Epithelial cell of esophagus (primary cell): ENCODE measurements at regions not wholly inside any gene's neighbourhood (a gene's known extent, or its start where the extent isn't known, plus 50 kb on each side); places are given as distances from the start of the nearest gene placed in this dataset.
"Not testable (repeated sequence)": the region's sequence is repeated elsewhere in the genome, so short reads cannot be mapped to it uniquely, and the experiment has no call there.

Experiments used
- DNase-seq: peaks from one replicate; pipeline ENCODE4 v3.0.0; 2010; ENCODE audit warnings: low read depth
- H3K4me3 ChIP-seq: 2 replicates; pipeline ENCODE4 v1.5.1; 2011; ENCODE audit warnings: mild to moderate bottlenecking, low read length, control low read depth
- TF ChIP-seq, protein P1 (sequence below): IDR thresholded peaks from 2 replicates; pipeline ENCODE4 v1.5.1; 2011; ENCODE audit warnings: low read depth, mild to moderate bottlenecking, low read length, control low read depth, inconsistent platforms; ENCODE audit not compliant: insufficient read depth; ENCODE audit errors: missing control alignments

DNA sequence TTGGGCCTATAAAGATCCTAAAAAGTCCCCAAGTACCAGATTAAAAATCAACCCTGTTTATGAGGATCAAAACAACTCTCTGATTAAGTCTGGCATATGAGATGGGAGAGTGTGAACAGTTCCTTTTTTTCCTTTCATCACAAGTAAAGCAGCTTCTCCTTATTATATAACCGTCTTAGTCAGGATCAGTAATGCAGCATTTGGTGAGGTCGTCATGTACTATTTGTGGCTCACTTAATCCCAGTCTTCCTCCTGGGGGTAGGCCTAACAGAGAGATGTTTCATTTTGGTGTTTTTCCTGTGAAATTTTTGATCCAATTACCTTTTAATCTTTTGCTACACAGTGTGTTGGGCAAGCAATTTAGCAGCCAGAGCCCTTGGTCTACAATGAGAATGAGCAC is 333.1 kb upstream of the KCNMB2 start:
- no peak overlapping the region for H3K4me3 ChIP-seq
- peak; percentile 24 for DNase-seq
- TF ChIP-seq, protein P1, sequence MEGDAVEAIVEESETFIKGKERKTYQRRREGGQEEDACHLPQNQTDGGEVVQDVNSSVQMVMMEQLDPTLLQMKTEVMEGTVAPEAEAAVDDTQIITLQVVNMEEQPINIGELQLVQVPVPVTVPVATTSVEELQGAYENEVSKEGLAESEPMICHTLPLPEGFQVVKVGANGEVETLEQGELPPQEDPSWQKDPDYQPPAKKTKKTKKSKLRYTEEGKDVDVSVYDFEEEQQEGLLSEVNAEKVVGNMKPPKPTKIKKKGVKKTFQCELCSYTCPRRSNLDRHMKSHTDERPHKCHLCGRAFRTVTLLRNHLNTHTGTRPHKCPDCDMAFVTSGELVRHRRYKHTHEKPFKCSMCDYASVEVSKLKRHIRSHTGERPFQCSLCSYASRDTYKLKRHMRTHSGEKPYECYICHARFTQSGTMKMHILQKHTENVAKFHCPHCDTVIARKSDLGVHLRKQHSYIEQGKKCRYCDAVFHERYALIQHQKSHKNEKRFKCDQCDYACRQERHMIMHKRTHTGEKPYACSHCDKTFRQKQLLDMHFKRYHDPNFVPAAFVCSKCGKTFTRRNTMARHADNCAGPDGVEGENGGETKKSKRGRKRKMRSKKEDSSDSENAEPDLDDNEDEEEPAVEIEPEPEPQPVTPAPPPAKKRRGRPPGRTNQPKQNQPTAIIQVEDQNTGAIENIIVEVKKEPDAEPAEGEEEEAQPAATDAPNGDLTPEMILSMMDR, result no peak

DNA sequence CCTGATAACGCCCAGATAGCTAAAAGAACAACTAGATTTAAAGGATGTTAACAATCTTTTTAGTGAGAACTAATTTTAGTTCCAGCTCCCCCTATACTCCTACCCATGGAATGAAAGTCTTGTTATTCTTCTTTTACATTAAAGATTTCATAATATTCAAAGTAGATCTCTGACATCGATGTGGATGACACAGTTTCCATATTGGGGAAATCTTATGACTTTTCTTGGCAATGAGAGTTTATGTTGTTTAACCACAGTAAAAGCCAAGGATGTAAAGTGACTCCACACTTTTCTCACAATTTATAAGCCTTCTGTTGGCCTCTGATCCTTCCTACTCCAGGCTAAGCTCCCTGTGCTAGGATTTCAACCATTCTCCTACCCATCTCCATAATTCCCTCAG is 332.6 kb upstream of the KCNMB2 start:
- TF ChIP-seq, protein P1, result no peak
- DNase-seq, result no peak

DNA sequence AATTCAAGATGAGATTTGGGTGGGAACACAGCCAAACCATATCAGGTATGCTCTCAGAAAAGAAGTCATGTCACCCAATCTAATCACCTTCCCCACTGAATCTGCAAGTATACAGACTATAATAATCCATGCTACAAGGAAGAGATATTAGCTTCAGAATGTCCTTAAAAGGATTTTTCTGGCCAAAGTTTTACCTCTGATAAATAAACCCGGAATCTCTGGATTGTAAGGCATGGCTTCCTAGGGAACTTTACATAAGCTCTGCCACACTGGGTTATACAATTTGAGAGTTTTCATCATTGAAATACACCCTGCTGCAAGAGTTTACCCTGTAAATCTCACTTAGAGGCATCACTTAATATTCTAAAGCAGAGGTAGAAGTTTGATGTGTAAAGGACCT is 330.5 kb upstream of the KCNMB2 start:
- no peak overlapping the region for H3K4me3 ChIP-seq
- no peak for DNase-seq
- TF ChIP-seq, protein P1, result no peak

More for the DNA sequence above, 332.6 kb upstream of the KCNMB2 start:
- no peak overlapping the region for H3K4me3 ChIP-seq

DNA sequence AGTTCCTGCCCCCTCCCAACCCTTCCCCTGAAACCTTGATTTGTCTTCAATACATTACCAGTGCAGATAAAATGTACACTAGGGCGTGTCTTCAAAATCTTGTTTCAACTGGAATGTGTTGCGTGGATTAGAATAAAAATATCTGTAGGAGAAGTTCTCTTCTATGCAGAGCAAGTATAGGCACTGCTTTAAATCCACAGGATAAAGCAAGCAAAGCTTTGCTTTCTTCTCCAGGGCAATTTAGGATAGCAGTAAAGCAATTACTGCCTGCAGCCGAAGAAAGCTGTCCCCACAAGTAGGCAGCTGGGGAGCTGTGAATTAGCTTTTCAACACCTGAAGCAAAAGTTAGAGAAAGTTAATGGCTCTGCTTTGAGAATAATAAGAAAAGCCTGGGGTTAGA is 329.7 kb upstream of the KCNMB2 start:
- TF ChIP-seq, protein P1, result no peak
- DNase-seq, result peak; percentile 15
- no peak overlapping the region for H3K4me3 ChIP-seq

DNA sequence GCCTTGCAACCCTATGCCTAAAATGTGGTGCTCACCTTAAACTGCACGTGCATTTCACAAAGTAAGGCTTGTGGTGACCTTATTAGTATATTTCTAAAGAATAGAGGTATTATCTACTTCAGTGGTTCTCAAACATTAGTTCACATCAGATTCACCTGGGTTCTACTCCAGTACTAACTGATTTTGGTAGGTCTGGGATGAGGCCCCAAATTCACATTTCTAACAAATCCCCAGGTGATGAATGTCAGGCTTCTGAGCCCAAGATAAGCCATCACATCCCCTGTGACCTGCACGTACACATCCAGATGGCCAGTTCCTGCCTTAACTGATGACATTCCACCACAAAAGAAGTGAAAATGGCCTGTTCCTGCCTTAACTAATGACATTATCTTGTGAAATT is 329.1 kb upstream of the KCNMB2 start:
- DNase-seq, H3K4me3 ChIP-seq: not testable (repeated sequence)

DNA sequence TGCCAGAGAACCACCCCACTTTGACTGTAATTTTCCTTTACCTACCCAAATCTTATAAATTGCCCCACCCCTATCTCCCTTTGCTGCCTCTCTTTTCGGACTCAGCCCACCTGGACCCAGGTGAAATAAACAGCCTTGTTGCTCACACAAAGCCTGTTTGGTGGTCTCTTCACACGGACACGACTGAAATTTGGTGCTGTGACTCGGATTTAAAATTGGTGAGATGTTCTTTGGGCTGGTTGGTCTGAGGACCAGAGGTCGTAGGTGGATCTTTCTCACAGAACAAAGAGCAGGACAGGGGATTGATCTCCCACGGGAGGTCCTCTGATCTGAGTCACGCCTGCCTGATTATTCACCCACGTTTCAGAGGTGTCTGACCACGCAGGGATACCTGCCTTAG is 328.6 kb upstream of the KCNMB2 start:
- not testable (repeated sequence) for DNase-seq, H3K4me3 ChIP-seq

DNA sequence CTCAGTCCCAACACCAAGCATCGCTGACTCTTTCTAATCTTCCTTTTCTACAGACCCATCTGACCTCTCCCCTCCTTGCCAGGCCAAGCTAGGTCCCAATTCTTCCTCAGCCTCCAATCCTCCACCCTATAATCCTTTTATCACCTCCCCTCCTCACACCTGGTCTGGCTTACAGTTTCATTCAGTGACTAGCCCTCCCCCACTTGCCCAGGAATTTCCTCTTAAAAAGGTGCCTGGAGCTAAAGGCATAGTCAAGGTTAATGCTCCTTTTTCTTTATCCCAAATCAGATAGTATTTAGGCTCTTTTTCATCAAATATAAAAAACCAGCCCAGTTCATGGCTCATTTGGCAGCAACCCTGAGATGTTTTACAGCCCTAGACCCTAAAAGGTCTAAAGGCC is 327.1 kb upstream of the KCNMB2 start:
- H3K4me3 ChIP-seq, DNase-seq: not testable (repeated sequence)

DNA sequence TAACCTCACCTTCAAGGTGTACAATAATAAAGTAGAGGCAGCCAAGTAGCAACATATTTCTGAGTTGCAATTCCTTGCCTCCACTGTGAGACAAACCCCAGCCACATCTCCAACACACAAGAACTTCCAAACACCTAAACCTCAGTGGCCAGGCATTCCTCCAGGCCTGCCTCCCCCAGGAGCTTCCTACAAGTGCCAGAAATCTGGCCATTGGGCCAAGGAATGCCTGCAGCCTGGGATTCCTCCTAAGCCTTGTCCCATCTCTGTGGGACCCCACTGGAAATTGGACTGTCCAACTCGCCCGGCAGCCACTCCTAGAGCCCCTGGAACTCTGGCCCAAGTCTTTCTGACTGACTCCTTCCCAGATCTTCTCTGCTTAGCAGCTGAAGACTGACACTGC is 326.6 kb upstream of the KCNMB2 start:
- H3K4me3 ChIP-seq, DNase-seq: not testable (repeated sequence)

DNA sequence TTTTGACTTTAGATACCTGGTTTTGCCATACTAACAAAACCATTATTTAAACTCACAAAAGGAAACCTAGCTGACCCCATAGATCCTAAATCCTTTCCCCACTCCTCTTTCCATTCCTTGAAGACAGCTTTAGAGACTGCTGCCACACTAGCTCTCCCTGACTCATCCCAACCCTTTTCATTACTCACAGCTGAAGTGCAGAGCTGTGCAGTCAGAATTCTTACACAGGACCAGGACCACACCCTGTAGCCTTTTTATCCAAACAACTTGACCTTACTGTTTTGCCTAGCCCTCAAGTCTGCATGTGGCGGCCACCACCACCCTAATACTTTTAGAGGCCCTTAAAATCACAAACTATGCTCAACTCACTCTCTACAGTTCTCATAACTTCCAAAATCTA is 325.1 kb upstream of the KCNMB2 start:
- peak; percentile 61 for DNase-seq

DNA sequence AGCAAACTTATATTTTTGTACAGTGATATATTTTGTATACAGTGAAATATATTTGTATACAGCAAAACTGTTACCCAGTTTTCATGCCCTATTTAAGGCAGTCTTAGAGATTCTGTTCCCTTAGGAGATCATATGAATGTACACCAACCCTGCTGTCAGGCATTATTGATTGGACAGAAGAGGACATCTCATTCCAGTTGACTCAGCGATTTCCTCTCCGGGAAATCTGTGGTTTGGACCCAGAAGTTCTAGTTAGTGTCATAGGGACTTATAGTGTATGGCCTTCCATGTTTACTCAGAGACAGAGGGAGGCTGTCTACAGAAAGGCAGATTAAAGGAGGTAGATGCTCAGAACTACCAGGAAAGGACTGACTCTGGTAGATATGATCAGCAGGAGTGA is 318.8 kb upstream of the KCNMB2 start:
- H3K4me3 ChIP-seq, result no peak overlapping the region
- no peak for DNase-seq
- TF ChIP-seq, protein P1, result no peak

More for the DNA sequence above, 325.1 kb upstream of the KCNMB2 start:
- H3K4me3 ChIP-seq, result not testable (repeated sequence)
